GM18870 (cell line): ENCODE measurements at regions not wholly inside any gene's neighbourhood (a gene's known extent, or its start where the extent isn't known, plus 50 kb on each side); places are given as distances from the start of the nearest gene placed in this dataset.
"Not testable (repeated sequence)": the region's sequence is repeated elsewhere in the genome, so short reads cannot be mapped to it uniquely, and the experiment has no call there.

Experiments
- ATAC-seq: cut with Tn5 transposase; IDR thresholded peaks from one replicate; pipeline ENCODE4 v1.9.1; 2021; ENCODE audit warnings: moderate library complexity; ENCODE audit not compliant: unreplicated experiment

- no peak for ATAC-seq
Observed at GRCh38 chr4:178138491-178138890, 696.3 kb upstream of the AGA start.

- no peak for ATAC-seq
Observed at GRCh38 chr4:178140326-178140915, 698.2 kb upstream of the AGA start.

- no peak for ATAC-seq
Observed at GRCh38 chr4:178142724-178143123, 700.5 kb upstream of the AGA start.

- no peak for ATAC-seq
Observed at GRCh38 chr4:178148106-178148505, 705.9 kb upstream of the AGA start.

GRCh38 chr4:178165251-178165950 is 723.2 kb upstream of the AGA start:
- ATAC-seq: no peak

GRCh38 chr4:178165951-178166308 is 723.7 kb upstream of the AGA start:
- ATAC-seq: no peak

GRCh38 chr4:178173771-178174170 is 731.5 kb upstream of the AGA start:
- no peak for ATAC-seq

- no peak for ATAC-seq
Observed at GRCh38 chr4:178174756-178175155, 732.5 kb upstream of the AGA start.

- no peak for ATAC-seq
Observed at GRCh38 chr4:178185517-178185916, 743.3 kb upstream of the AGA start.

- no peak for ATAC-seq
Observed at GRCh38 chr4:178192611-178193010, 750.4 kb upstream of the AGA start.

GRCh38 chr4:178196751-178197374 is 754.6 kb upstream of the AGA start:
- ATAC-seq: no peak

GRCh38 chr4:178198691-178199090 is 756.5 kb upstream of the AGA start:
- ATAC-seq: no peak

GRCh38 chr4:178202422-178202821 is 760.2 kb upstream of the AGA start:
- ATAC-seq: no peak

GRCh38 chr4:178205826-178206225 is 763.6 kb upstream of the AGA start:
- ATAC-seq: no peak

- no peak for ATAC-seq
Observed at GRCh38 chr4:178215309-178215708, 773.1 kb upstream of the AGA start.

GRCh38 chr4:178215763-178216162 is 773.5 kb upstream of the AGA start:
- ATAC-seq: no peak

- ATAC-seq: not testable (repeated sequence)
Observed at GRCh38 chr4:178226421-178226820, 784.2 kb upstream of the AGA start.

- no peak for ATAC-seq
Observed at GRCh38 chr4:178233906-178234305, 791.7 kb upstream of the AGA start.

- ATAC-seq: no peak
Observed at GRCh38 chr4:178240891-178241290, 798.7 kb upstream of the AGA start.

GRCh38 chr4:178241601-178242118 is 799.4 kb upstream of the AGA start:
- ATAC-seq: no peak

GRCh38 chr4:178242655-178243054 is 800.4 kb upstream of the AGA start:
- no peak for ATAC-seq

- no peak for ATAC-seq
Observed at GRCh38 chr4:178244785-178245184, 802.5 kb upstream of the AGA start.
